ENCODE measurements at regions not wholly inside any gene's neighbourhood (a gene's known extent, or its start where the extent isn't known, plus 50 kb on each side); places are given as distances from the start of the nearest gene placed in this dataset.

- Histone ChIP-seq H3K18ac (ENCODE audit: insufficient read length, low read depth, low read length) (no peak overlapping the region), H3K9ac (ENCODE audit: extremely low read depth, insufficient read length, low read length) (no peak overlapping the region), H3K23ac (ENCODE audit: insufficient read length, low read depth, low read length) (no peak overlapping the region), H3K27me3 (ENCODE audit: insufficient read depth, low read length) (no peaks in the 10 kb centered on the region), H4K8ac (replicated peaks; ENCODE audit: insufficient read length, low read depth, low read length) (no peak overlapping the region), H3K56ac (ENCODE audit: insufficient read length, low read depth, low read length) (no peak overlapping the region), H2BK15ac (ENCODE audit: low read depth, low read length) (no peak overlapping the region), H2AFZ (ENCODE audit: low read length) (no peak overlapping the region), H2BK20ac (ENCODE audit: low read depth, low read length, poor library complexity, severe bottlenecking) (no peak overlapping the region), H4K91ac (ENCODE audit: insufficient read length, low read depth, low read length) (no peak overlapping the region), H3K4me2 (ENCODE audit: insufficient read depth, insufficient read length, low read length) (no peak overlapping the region), H4K20me1 (ENCODE audit: control insufficient read depth, insufficient read depth, insufficient read length) (no peaks in the 10 kb centered on the region), H3K23me2 (ENCODE audit: insufficient read length, low read depth, low read length, poor library complexity, severe bottlenecking) (no peaks in the 10 kb centered on the region), H2BK5ac (ENCODE audit: insufficient read length, low read length) (no peak overlapping the region), H3K9me3 (ENCODE audit: control insufficient read depth, low read depth, low read length) (no peaks in the 10 kb centered on the region), H3K4me1 (ENCODE audit: insufficient read depth, low read length) (no peaks in the 10 kb centered on the region), H2BK120ac (ENCODE audit: low read depth, low read length, poor library complexity, severe bottlenecking) (no peak overlapping the region), H3T11ph (ENCODE audit: low read length) (no peak overlapping the region), H3K79me2 (ENCODE audit: insufficient read depth, low read length) (no peaks in the 10 kb centered on the region), H2AK5ac (ENCODE audit: insufficient read length, low read length) (no peak overlapping the region), H3K79me1 (ENCODE audit: insufficient read depth, low read depth, low read length, poor library complexity, severe bottlenecking) (no peaks in the 10 kb centered on the region), H4K5ac (ENCODE audit: insufficient read length, low read depth, low read length) (no peak overlapping the region), H3K14ac (ENCODE audit: insufficient read depth, low read length) (no peak overlapping the region), H2BK12ac (ENCODE audit: insufficient read length, low read depth, low read length) (no peak overlapping the region), H3K27ac (ENCODE audit: insufficient read length, low read depth, low read length) (no peak overlapping the region), H3K4ac (ENCODE audit: low read depth, low read length) (no peak overlapping the region)
- no peak for TF ChIP-seq CTCF (conservative IDR thresholded peaks at IDR 0.05)
- H3K4me3 Mint-ChIP-seq: no peak overlapping the region
- H3K4me1 Mint-ChIP-seq: peaks cover 3 to 7% of the 10 kb centered on the region in 2 experiments; a peak in 3 of 4 replicates
- peaks cover 0 to 5% (median 0%) of the 10 kb centered on the region in 3 experiments; a peak in 2 of 7 replicates for H3K36me3 Mint-ChIP-seq (ENCODE audit: insufficient read depth in 1 of 3, low read depth in 3 of 3)
- WGBS (ENCODE audit: extremely low coverage, insufficient read length, low lambda C conversion rate): no CpG with 5 or more reads among the region's 1 CpG
- no peaks in the 10 kb centered on the region for H3K27me3 Mint-ChIP-seq (ENCODE audit: low read depth)
- no peak overlapping the region for H3K27ac Mint-ChIP-seq
- DNase-seq: no peak
- H3K9me3 Mint-ChIP-seq: peaks cover 6 to 8% of the 10 kb centered on the region in 2 experiments; a peak in 4 of 5 replicates
Observed at GRCh38 chr5:68110894-68111293, 104.7 kb upstream of the PIK3R1 start.
